ENCODE measurements at regions not wholly inside any gene's neighbourhood (a gene's known extent, or its start where the extent isn't known, plus 50 kb on each side); places are given as distances from the start of the nearest gene placed in this dataset.
A peak's percentile ranks its signal among the peaks of the same experiment; 100 is the strongest.

DNA sequence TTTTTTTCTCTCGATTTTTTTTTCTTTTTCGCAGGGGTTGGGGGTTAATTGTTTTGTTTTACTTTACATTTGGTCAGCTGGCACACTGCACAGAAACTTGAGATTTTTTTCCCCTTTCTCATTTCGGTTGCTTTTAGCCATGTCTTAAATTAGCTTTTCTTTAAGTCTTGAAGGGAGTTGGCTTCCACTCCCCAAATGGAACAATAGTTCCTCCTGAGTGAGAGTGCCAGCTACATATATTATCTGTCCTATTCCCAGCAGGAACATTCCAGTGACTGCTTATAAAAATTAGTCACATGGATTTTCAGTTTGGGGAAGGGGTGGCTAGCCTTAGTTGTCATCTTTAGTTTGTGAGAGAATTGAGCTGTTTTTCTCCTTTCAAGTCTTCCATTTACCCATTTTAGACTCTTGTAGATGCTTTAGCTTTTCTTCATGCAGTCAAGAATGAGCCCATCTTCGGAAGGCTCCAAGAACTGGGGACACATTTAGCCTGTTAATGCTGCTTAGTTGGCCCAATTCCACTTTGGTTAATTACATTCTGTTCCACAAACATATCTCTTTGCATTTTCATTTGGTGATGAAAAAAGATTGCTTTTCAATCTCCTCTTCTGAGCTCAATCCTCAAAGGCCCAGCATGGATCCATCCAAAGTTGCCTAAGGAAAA lies 510.1 kb upstream of the CXADR start:
- H3K27ac ChIP-seq (ENCODE audit: low read depth in 1 of 2, low read length in 2 of 2) = no peak overlapping the region
- no peak for DNase-seq
- no peaks in the 10 kb centered on the region for H3K4me1 ChIP-seq (ENCODE audit: control insufficient read depth in 1 of 2, insufficient read depth in 2 of 2, low read length in 2 of 2)
- H3K9me3 ChIP-seq (ENCODE audit: control insufficient read depth, low read length) = no peaks in the 10 kb centered on the region
- H3K36me3 ChIP-seq (ENCODE audit: control insufficient read depth in 1 of 2, insufficient read depth in 2 of 2, low read length in 1 of 2) = no peaks in the 10 kb centered on the region
- H3K4me3 ChIP-seq (ENCODE audit: low read length in 2 of 2) = no peak overlapping the region
- ATAC-seq (ENCODE audit: low FRiP score) = no peak
- intact Hi-C loops (cut with DNase I) = no loop called here
- 39 to 49% methylated on average over 4 of the region's 4 CpGs for WGBS, 2 donors
- H3K27me3 ChIP-seq (ENCODE audit: control insufficient read depth in 1 of 2, insufficient read depth in 2 of 2, low read length in 1 of 2) = no peaks in the 10 kb centered on the region

DNA sequence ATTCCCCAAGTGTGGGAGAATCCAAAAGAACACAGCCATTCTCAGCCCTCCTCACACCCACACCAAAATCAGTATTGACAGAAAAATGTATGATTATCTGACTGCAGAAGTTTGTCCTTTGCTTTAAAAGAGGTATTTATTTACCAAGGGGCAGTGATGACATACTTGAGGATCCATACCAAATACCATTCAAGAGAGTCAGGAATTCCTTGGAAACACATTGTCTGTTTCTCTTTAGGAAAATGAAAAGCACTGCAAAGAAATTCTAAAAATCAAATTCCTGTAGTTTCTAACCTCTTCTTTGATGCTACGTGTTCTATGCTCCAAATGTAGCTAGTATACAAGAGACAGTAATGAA lies 509.6 kb upstream of the CXADR start:
- Histone ChIP-seq H3K9me3 (ENCODE audit: control insufficient read depth, low read length) (no peaks in the 10 kb centered on the region), H3K36me3 (ENCODE audit: control insufficient read depth in 1 of 2, insufficient read depth in 2 of 2, low read length in 1 of 2) (no peaks in the 10 kb centered on the region), H3K4me3 (ENCODE audit: low read length in 2 of 2) (no peak overlapping the region), H3K27ac (ENCODE audit: low read depth in 1 of 2, low read length in 2 of 2) (no peak overlapping the region), H3K4me1 (ENCODE audit: control insufficient read depth in 1 of 2, insufficient read depth in 2 of 2, low read length in 2 of 2) (no peaks in the 10 kb centered on the region), H3K27me3 (ENCODE audit: control insufficient read depth in 1 of 2, insufficient read depth in 2 of 2, low read length in 1 of 2) (no peaks in the 10 kb centered on the region)
- ATAC-seq (ENCODE audit: low FRiP score) = no peak
- no peak for DNase-seq
- intact Hi-C loops (cut with DNase I) = no loop called here
- WGBS, 2 donors = 57 to 67% methylated on average over 1 of the region's 1 CpG

DNA sequence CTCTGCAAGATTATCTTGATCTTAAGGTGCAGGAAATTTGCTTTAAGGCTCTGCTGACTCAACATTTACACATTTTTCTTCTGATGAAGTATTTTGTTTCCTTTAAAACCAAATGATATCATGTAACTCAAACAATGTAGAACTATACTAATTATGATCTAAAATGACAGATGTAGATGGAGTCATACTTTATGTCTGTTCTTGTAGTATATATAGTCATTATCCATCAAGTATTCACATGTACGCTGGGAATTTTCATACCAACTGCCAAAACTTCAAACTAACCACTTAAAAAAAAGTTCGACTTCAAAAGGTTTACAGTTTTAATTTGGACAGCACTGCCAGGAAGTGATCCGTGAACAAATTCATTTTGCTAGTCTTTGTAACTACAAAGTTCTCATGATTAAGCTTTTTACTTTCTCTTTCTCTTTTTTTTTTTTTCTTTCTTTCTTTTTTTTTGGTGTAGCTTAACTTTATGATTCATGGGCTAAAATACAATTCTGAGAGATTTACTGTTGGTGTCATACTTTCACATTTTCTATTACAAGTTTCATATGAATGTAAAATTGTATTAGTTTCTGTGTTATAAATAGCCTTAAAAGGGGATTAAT lies 509.0 kb upstream of the CXADR start:
- no peaks in the 10 kb centered on the region for H3K36me3 ChIP-seq (ENCODE audit: control insufficient read depth in 1 of 2, insufficient read depth in 2 of 2, low read length in 1 of 2)
- intact Hi-C loops (cut with DNase I) = no loop called here
- H3K4me1 ChIP-seq (ENCODE audit: control insufficient read depth in 1 of 2, insufficient read depth in 2 of 2, low read length in 2 of 2) = no peaks in the 10 kb centered on the region
- peak overlapping the region in 1 of 2 donors; percentile 14 for H3K4me3 ChIP-seq (ENCODE audit: low read length in 2 of 2)
- H3K9me3 ChIP-seq (ENCODE audit: control insufficient read depth, low read length) = no peaks in the 10 kb centered on the region
- DNase-seq (no peak), ATAC-seq (ENCODE audit: low FRiP score) (no peak)
- no peak overlapping the region for H3K27ac ChIP-seq (ENCODE audit: low read depth in 1 of 2, low read length in 2 of 2)
- WGBS, 2 donors = 3% methylated on average over 3 of the region's 3 CpGs
- no peaks in the 10 kb centered on the region for H3K27me3 ChIP-seq (ENCODE audit: control insufficient read depth in 1 of 2, insufficient read depth in 2 of 2, low read length in 1 of 2)

DNA sequence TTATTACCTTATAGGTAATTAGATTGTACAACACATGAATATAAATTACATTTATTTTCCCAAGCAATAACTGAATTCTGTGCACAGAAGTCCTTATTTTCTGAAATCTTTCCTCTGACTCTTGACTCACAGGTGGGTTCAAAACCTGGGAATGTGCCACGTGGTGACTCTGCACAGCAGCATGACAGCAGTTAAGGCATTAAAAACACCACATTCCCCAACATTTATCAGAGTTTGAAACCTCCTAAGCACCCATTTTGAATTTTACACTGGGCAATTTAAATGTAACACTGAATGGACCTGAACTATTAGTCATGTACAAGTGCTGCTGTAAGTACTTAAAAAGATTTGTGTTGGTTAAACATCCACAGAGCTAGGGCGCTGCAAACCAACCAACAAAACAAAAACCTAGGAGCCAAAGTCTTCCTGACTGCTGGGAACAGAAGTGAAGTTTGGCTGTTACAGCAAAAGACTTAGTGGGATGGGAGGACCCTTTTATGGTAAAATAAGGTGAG lies 480.6 kb upstream of the CXADR start:
- intact Hi-C loops (cut with DNase I) = no loop called here
- no peak overlapping the region for H3K4me3 ChIP-seq (ENCODE audit: low read length in 2 of 2)
- DNase-seq (no peak), ATAC-seq (ENCODE audit: low FRiP score) (no peak)
- H3K27ac ChIP-seq (ENCODE audit: low read depth in 1 of 2, low read length in 2 of 2) = no peak overlapping the region
- 65 to 70% methylated on average over 2 of the region's 2 CpGs for WGBS, 2 donors
- no peaks in the 10 kb centered on the region for H3K36me3 ChIP-seq (ENCODE audit: control insufficient read depth in 1 of 2, insufficient read depth in 2 of 2, low read length in 1 of 2)
- H3K27me3 ChIP-seq (ENCODE audit: control insufficient read depth in 1 of 2, insufficient read depth in 2 of 2, low read length in 1 of 2) = no peaks in the 10 kb centered on the region
- peaks cover 2% of the 10 kb centered on the region for H3K9me3 ChIP-seq (ENCODE audit: control insufficient read depth, low read length)
- no peaks in the 10 kb centered on the region for H3K4me1 ChIP-seq (ENCODE audit: control insufficient read depth in 1 of 2, insufficient read depth in 2 of 2, low read length in 2 of 2)

DNA sequence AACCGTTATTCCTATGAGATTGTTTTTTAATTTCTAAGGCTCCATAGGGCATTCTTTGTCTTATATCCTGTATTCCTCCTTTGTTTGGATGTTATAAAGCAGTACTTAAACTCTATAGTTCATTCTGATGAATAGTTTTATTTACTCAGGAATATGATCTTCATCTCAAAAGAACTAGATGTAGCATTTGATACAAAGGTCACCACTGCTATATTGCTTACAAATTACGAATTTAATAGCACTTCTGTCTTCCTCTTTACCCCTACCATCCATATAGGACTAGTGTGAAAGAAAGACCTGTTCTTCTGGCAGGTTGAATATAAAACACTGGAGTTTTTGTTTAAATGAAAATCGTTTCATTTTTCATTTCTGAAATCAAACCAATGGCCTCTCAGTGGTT lies 468.1 kb upstream of the CXADR start:
- 80 to 90% methylated on average over 3 of the region's 3 CpGs for WGBS, 2 donors
- H3K4me3 ChIP-seq (ENCODE audit: low read length in 2 of 2) = no peak overlapping the region
- intact Hi-C loops (cut with DNase I) = no loop called here

DNA sequence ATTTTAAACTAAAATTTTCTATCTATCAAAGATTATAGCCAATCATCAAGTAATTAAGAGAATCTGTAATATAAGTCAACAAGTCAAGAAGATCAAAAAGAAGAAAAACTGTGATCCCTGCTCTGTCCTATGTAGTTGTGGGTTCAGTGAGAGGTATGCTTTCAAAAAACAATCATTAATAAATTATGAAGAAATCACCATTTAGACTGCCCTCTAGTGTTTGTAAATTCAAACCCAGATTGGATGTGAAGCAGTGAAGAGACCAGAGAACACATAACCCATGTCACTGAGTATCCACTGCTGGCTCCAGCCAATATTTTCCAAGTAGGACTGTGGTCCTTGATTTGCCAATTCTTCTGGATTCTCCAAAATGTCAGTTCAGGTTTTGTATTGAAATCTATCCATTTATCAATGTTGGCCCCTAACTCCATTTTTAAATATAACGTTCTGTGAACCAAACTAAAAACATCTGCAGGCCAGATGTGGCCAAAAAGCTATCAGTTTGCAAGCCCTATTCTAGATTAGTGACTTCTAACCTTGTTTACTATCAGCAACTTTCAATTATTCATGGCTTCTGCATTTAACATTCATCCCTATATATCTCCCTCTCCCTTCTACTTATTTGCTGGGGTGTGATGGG lies 467.5 kb upstream of the CXADR start:
- ATAC-seq (ENCODE audit: low FRiP score) = no peak
- 0 to 46% methylated on average over 1 of the region's 1 CpG for WGBS, 2 donors
- no peaks in the 10 kb centered on the region for H3K4me1 ChIP-seq (ENCODE audit: control insufficient read depth in 1 of 2, insufficient read depth in 2 of 2, low read length in 2 of 2)
- H3K27ac ChIP-seq (ENCODE audit: low read depth in 1 of 2, low read length in 2 of 2) = no peak overlapping the region
- H3K27me3 ChIP-seq (ENCODE audit: control insufficient read depth in 1 of 2, insufficient read depth in 2 of 2, low read length in 1 of 2) = no peaks in the 10 kb centered on the region
- no peak overlapping the region for H3K4me3 ChIP-seq (ENCODE audit: low read length in 2 of 2)
- intact Hi-C loops (cut with DNase I) = no loop called here
- DNase-seq = no peak
- H3K36me3 ChIP-seq (ENCODE audit: control insufficient read depth in 1 of 2, insufficient read depth in 2 of 2, low read length in 1 of 2) = no peaks in the 10 kb centered on the region
- H3K9me3 ChIP-seq (ENCODE audit: control insufficient read depth, low read length) = no peaks in the 10 kb centered on the region

More for the DNA sequence above, 468.1 kb upstream of the CXADR start:
- no peak for DNase-seq
- Histone ChIP-seq H3K27me3 (ENCODE audit: control insufficient read depth in 1 of 2, insufficient read depth in 2 of 2, low read length in 1 of 2) (no peaks in the 10 kb centered on the region), H3K4me1 (ENCODE audit: control insufficient read depth in 1 of 2, insufficient read depth in 2 of 2, low read length in 2 of 2) (no peaks in the 10 kb centered on the region), H3K36me3 (ENCODE audit: control insufficient read depth in 1 of 2, insufficient read depth in 2 of 2, low read length in 1 of 2) (no peaks in the 10 kb centered on the region), H3K9me3 (ENCODE audit: control insufficient read depth, low read length) (no peaks in the 10 kb centered on the region), H3K27ac (ENCODE audit: low read depth in 1 of 2, low read length in 2 of 2) (no peak overlapping the region)
- ATAC-seq (ENCODE audit: low FRiP score) = no peak

DNA sequence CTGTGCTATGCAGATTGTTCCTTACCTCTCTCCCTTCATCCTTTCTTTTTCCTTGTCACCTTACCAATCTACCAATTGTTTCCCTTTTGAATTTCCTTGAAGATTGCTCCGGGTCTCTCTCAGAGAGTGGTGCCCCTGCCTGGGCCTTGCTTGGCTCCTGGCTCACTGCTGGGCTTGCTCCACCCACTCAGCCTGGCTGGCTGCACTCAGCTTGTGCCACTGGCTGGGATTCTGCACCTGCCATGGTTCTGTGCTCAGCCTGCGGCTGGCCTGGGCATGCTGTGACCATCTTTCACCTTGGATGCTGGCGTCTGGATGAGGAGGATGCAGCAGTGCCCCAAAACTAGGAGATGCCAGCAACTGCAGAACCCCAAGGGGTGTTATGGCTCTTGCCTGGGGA lies 463.9 kb upstream of the CXADR start:
- DNase-seq (no peak), ATAC-seq (ENCODE audit: low FRiP score) (no peak)
- Histone ChIP-seq H3K27ac (ENCODE audit: low read depth in 1 of 2, low read length in 2 of 2) (no peak overlapping the region), H3K9me3 (ENCODE audit: control insufficient read depth, low read length) (no peaks in the 10 kb centered on the region), H3K27me3 (ENCODE audit: control insufficient read depth in 1 of 2, insufficient read depth in 2 of 2, low read length in 1 of 2) (no peaks in the 10 kb centered on the region), H3K4me3 (ENCODE audit: low read length in 2 of 2) (no peak overlapping the region), H3K4me1 (ENCODE audit: control insufficient read depth in 1 of 2, insufficient read depth in 2 of 2, low read length in 2 of 2) (no peaks in the 10 kb centered on the region), H3K36me3 (ENCODE audit: control insufficient read depth in 1 of 2, insufficient read depth in 2 of 2, low read length in 1 of 2) (no peaks in the 10 kb centered on the region)
- 48 to 59% methylated on average over 3 of the region's 3 CpGs for WGBS, 2 donors
- intact Hi-C loops (cut with DNase I) = no loop called here

DNA sequence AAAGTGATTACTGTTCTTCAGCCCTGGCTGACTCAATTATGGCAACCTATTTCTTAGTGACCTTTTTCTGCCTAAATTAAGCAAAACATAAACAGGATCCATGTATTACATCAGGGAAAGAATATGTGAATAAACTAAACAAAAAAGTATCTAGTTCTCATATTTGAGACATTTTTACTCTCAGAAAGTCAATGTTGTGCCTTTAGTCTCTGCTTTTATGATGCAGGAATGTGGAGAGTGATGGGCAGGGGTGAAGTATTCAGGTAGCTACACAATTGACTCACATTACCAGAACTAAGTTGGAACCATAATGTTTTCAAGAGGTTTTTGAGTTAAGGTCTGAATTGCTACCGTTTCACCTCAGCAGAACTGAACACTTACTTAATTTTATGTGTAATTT lies 462.7 kb upstream of the CXADR start:
- ATAC-seq (ENCODE audit: low FRiP score) (no peak), DNase-seq (no peak)
- WGBS, 2 donors = 83 to 88% methylated on average over 1 of the region's 1 CpG
- H3K4me1 ChIP-seq (ENCODE audit: control insufficient read depth in 1 of 2, insufficient read depth in 2 of 2, low read length in 2 of 2) = no peaks in the 10 kb centered on the region
- no peaks in the 10 kb centered on the region for H3K27me3 ChIP-seq (ENCODE audit: control insufficient read depth in 1 of 2, insufficient read depth in 2 of 2, low read length in 1 of 2)
- intact Hi-C loops (cut with DNase I) = no loop called here
- no peaks in the 10 kb centered on the region for H3K9me3 ChIP-seq (ENCODE audit: control insufficient read depth, low read length)
- H3K27ac ChIP-seq (ENCODE audit: low read depth in 1 of 2, low read length in 2 of 2) = no peak overlapping the region
- H3K4me3 ChIP-seq (ENCODE audit: low read length in 2 of 2) = no peak overlapping the region
- no peaks in the 10 kb centered on the region for H3K36me3 ChIP-seq (ENCODE audit: control insufficient read depth in 1 of 2, insufficient read depth in 2 of 2, low read length in 1 of 2)

DNA sequence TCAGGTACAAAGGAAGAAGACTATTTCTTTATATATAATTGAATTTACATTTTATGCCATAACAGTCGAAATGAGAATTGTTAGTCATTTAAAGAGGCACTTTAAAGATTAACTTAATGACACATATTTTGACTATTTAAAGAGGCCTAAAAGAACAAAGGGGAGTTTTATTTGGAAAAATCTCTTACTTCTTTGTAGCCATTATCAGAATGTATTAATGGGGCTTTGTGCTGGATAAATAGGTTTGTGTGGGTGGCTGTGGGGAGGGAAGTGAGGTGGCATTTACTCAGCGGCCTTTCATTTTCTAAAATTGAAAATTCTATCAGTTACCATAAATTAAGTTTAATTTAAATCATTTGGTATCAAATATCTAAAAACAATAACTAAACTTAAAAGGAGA lies 462.2 kb upstream of the CXADR start:
- Histone ChIP-seq H3K9me3 (ENCODE audit: control insufficient read depth, low read length) (no peaks in the 10 kb centered on the region), H3K27ac (ENCODE audit: low read depth in 1 of 2, low read length in 2 of 2) (no peak overlapping the region), H3K36me3 (ENCODE audit: control insufficient read depth in 1 of 2, insufficient read depth in 2 of 2, low read length in 1 of 2) (no peaks in the 10 kb centered on the region), H3K4me1 (ENCODE audit: control insufficient read depth in 1 of 2, insufficient read depth in 2 of 2, low read length in 2 of 2) (no peaks in the 10 kb centered on the region), H3K4me3 (ENCODE audit: low read length in 2 of 2) (no peak overlapping the region), H3K27me3 (ENCODE audit: control insufficient read depth in 1 of 2, insufficient read depth in 2 of 2, low read length in 1 of 2) (no peaks in the 10 kb centered on the region)
- WGBS, 2 donors = 92 to 93% methylated on average over 2 of the region's 2 CpGs
- DNase-seq = no peak
- no peak for ATAC-seq (ENCODE audit: low FRiP score)
- intact Hi-C loops (cut with DNase I) = no loop called here

Data from aorta (tissue), 5 donors.